Right lung (tissue), 2 donors: ENCODE measurements at regions not wholly inside any gene's neighbourhood (a gene's known extent, or its start where the extent isn't known, plus 50 kb on each side); places are given as distances from the start of the nearest gene placed in this dataset.
A peak's percentile ranks its signal among the peaks of the same experiment; 100 is the strongest.
"Not testable (repeated sequence)": the region's sequence is repeated elsewhere in the genome, so short reads cannot be mapped to it uniquely, and the experiment has no call there.

ENCODE experiments used
- DNase-seq, 2 donors: peaks; one replicate each; pipeline ENCODE4 v3.0.0-alpha.2; 2013

DNA sequence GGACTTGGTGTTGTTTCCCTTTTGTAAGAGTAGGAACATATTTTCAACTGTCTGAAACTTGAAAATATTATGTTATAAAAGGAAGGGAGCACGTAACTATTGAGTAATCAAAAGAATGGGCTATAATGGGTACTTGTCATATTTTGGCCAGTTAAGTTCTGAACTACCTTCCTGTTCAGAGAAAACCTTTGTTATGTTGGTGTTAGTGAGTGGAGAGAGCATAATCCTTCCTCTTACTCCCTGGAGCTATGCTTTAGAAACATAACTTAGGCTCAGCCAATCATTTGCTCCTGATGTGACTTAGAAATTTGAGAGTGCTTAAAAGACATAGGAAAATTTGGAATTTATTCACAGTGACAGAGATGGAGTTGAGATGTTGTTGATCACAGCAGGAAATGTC, 482.5 kb upstream of the SPRY2 start:
- DNase-seq: no peak

DNA sequence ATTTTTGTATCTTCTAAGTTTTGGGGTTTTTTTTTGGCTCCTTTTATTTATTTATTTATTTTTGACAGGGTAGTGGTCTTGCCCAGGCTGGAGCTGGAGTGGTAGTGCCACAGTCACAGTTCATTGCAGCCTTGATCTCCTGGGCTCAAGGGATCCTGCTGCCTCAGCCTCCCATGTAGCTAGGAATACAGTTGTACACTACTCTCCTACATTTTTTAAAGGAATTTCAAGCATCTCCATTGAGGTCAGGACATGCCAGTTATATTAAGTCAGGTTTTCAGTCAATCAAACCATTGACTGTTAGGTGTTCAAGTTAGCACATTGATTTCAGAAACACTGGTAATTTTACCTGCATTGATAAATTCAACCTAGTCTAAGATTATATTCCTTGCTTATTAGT, 480.5 kb upstream of the SPRY2 start:
- no peak for DNase-seq

DNA sequence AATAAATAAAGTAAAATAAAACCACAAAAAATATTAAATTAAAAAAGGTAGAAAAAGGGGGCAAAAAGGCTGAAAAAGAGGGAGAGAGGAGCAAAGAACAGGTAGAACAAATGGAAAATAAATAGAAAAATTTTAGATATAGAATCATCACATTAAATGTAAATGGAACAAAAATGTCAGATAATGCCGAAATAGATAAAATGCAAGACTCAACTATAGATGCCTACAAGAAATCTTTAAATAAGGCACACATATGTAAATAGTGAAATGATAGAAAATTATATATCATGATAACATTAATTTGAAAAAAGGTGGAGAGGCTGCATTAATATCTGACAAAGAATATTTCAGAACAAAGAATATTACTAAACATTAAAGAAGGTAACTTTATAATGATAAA, 477.1 kb upstream of the SPRY2 start:
- DNase-seq: no peak

DNA sequence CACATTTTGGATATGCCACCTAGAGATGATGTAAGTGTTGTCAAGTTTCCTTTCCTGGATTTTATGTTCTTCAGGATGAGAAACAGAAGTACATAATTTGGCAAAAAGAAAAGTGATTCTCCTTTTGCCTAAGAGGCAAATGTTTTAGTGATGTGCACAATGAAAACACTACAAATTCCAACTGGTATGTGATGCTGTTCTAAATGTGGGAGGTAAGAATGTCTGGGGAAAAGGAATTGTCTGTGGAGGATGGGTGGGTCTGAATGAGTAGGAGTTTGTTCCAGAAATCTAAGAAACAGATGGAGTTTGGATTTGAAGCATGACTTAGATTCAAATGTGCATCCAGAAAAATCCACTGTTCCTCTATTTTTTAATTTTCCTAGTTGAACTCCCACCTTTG, 473.6 kb upstream of the SPRY2 start:
- no peak for DNase-seq

DNA sequence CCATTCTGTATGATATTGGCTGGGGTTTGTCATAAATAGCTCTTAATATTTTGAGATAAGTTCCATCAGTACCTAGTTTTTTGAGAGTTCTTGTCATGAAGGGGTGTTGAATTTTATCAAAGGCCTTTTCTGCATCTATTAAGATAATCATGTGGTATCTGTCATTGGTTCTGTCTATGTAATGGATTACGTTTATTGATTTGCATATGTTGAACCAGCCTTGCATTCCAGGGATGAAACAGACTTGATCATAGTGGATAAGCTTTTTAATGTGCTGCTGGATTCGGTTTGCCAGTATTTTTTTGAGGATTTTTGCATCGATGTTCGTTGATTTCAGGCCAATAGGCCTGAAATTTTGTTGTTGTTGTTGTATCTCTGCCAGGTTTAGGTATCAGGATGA, 469.4 kb upstream of the SPRY2 start:
- not testable (repeated sequence) for DNase-seq

DNA sequence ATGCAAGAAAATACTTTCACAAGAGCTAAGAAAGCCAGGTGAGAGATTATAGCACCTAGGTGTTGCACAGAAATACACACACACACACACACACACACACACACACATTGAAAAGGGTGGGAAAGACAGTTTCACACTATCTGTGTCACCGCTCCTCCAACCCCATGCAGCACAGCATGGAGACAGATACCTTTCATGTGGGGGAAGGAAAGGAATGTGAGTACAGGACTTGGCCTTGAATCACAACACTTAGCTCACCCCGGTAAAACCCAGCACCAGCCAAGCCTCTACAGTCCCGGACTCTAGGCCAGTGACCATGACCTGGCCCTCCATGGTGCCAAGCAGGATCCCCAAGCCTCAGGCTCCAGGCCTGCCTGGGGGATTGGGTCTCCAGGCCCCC, 462.0 kb upstream of the SPRY2 start:
- DNase-seq: no peak

DNA sequence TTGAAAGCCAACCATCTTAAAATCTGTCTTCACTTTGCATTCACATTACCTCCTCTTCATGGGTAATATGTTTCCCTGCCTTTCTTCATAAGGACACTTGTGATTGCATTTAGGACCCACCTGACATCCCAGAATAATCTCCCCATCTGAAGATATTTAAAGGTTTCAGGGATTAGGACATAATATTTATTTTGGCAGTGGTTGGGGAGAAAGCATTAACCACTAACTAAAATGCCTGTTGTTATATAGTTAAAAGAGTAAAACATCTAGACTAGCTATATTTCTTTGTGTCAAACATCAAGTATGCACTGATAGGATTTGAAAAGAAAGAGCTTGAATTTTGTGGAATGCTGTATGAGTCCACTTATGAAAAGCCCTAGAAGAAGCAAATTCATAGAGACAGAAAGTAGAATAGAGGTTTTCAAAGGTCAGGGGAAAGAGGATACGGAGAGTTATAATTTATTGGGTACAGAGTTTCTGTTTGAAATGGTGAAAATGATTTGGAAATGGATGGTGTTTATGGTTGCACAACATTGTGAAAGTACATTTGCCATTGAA, 457.7 kb upstream of the SPRY2 start:
- DNase-seq: no peak

DNA sequence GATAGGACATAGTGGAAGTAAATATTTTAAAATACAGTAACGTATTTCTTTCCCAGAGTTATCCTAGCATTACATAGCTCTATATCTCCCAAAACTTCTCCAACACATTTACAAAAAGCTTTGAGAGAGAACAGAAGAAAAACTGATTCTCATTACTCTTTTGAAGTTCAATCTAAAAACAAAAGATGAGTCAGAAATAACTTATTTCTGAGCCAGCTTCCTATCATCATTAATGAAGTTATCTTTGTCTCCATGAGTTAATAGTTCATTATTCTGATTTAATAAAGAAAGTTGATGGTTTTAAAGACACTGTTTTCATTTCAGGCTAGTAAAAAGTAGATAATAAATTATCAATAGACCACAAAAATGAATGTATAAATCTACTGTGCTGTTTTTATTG, 446.7 kb upstream of the SPRY2 start:
- DNase-seq: no peak

DNA sequence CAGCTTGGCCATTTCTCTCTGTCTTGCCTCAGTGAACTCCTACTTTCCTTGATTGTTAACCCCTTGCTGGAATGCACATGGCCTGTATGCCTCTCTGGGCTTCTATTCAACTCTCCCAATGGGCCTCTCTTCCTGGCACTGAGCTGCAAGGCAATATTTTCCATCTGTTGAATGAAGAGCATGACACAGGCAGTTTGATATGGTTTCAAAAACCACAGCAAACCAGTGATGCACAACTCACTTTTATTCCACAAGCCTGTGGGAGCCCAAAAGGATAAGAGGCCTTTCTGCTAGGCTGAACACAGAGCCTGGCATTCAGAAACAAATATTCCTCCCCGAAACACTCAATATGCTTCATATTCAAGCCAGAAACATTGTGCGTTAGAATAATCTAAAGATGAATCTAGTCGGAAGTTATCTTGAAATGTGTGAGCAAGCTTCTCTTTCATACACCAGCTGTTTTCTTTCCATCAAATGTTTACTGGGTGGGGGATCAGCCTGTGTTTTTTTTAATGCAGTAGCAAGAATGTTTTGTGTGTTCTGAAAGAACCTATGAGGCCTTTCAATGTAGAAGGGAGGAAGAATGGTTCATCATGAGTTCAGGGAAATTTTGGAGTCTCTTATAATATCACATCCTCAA, 443.1 kb upstream of the SPRY2 start:
- DNase-seq: peak; percentile 12 to 19

DNA sequence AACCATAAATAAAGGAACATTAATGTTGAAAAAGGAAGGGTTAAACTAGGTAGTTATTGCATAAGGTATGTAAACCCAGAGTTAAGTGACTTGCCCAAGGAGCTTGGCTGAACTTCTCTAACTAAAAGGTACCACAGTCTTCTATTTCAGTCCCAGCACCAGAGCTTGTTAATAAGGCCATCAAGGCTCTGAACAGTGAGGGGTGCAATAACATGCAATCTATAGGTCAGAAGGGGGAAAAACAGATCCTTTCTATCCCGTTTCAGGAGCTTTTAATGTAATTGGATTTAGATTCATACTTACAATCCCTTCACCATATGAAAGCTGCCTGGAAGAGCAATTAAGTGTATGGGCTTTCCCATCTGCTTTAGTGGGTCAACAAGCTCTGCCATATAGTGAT, 441.5 kb upstream of the SPRY2 start:
- no peak for DNase-seq

DNA sequence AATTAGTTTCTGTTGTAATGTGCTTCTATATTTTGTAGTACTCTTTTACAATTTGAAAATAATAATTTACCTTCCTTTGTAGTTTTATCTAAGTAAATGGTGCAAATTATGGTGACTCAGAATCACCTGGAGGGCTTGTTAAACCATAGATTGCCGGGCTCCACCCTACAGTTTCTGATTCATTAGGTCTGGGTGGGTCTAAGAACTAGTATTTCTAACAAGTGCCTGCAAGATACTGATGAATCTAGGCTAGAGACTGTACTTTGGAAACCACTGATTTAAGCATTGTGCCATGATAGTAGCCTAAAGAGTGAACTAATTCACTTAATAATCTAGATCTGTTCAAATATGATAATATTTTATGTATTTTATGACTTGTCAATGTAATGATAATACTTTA, 437.4 kb upstream of the SPRY2 start:
- no peak for DNase-seq

DNA sequence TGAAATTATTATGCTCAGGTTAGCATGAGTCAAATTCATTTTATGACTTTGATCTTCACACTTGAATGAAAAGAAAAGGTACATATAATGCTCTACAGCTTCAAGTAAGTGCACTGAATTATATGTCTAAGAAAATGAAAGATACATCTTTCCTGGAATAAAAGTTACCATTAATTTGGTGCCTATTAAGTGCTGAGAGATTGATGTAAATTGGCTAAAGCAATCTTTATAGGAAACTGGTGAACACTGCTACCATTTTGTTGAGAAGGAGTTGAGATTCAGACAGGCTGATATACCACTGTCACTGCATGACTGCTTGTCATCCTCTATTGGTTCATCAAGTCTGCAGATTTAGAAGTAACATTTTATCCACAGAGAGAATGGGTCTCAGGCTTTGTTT, 416.8 kb upstream of the SPRY2 start:
- DNase-seq: no peak

DNA sequence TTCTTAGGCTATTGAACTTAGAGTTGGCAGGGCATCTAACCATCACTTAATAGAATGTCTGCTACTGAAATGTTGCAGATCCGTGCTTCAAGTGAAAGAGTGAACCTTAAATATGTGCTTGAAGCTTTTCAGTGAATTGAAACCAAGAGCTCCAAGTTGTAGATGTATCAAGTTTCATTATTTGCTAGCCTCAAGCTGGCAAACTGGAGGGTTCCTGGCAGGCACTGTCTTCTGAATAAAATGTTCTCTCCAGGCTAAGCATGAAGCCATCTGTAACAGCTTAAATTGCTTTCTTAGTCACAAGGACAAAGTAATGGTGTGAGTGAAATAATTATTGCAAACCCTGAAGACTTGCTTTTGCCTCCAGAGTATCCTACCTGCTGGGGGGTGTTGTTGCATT, 415.0 kb upstream of the SPRY2 start:
- peak; percentile 9 to 15 for DNase-seq

DNA sequence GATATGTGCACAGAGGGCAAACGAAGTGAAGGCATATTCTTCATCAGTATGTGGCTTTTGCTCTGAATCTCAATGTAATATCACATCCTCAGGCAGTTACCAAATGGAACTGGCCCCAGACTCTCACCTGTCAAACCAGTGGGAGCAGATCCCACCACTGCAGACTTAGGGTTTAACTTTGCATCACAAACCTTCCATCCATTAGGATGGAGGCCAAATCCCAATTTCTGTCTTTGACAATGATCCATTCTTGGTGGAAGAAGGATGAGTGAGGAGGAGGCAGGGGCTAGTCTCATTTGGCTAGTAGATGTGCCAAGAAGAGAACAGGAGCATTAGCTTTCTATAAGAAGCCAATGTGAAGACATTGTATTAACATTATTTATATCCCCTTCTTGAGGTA, 413.5 kb upstream of the SPRY2 start:
- DNase-seq: no peak

DNA sequence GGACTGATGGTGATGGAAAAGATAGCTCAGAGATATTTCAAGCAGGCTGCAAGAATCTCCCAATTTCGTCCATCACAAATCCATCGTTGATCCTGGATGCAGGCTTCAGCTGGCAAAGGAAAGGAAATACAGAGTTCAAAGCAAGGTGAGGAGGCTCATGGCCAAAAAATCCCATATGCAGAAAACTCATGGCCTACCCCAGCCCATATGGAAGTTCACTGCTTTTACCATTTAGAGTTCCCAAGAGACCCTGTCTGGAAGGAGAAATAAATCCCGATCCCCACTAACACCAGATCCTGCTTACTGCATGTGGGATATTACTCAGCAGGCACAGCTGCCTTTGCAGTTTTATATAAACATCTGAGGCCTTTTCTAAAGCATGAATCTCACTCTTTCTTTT, 412.9 kb upstream of the SPRY2 start:
- DNase-seq: no peak

DNA sequence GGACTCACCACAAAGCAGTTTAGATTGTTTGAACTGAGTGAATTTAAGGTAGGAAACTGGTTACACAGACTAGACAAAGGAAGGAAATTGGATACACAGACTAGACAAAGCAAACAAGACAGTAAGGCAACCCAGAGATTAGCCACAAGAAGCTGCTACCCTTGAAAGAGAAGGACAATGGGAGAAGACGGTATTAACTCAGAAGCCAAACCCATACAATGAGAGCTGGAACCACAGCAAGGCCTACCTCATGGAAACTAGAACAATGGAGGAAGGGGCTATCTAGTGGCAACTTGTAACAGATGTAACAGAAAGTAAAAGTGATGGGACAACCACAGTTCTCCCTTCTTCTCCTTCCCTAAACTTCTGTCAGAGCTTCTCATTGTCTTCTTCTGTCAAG, 410.9 kb upstream of the SPRY2 start:
- DNase-seq: no peak

DNA sequence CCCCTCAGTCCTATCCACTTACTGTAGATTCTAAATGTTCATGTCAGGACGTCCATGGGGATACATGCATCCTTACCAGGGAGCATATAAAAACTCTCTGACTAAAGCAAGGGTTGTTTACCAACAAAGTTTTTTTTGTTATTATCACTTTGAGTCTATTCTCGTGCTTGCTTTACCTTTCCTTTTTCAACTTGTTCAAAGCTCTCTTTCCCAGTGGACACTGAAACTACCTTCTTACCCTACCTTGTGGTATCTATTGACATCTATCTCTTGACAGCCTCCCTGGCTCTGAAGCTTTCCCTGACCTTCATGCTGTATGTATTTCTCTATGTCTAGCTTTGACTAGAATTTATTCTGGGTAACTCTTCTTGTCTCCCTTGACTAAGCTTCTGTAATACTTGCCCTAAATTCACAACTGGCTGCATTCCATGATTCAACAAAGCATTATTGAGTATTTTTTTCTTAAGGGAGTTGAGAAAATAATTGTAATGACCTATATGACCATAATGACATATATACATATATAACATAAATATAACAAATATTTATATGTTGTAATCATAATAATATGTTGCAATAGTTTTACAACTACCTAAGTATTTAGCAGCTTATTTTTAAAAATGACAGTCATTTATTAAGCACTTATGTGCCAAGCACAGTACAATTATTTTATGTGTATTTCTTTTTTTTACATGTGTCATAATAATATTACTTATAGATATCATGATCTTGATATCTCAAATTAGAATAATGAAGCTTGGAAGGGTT, 403.4 kb upstream of the SPRY2 start:
- no peak for DNase-seq

DNA sequence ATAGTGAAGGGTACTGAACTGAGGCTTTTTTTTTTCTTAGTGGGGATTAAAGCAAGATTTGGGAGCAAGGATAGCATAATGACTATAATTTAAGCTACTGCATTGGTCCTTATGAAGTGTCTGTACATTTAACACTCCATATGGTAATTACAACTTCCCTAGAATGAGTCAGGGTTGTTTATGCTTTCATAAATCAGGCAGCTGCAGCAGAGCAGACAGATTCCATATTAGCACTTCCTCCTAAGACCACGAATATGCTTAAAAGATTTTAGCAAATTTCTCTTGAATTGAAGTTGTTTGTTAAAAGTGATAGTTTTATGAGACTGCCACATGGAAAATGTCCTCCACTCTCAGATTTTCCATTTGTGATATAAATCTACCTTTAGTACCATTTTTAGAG, 401.1 kb upstream of the SPRY2 start:
- DNase-seq: no peak

DNA sequence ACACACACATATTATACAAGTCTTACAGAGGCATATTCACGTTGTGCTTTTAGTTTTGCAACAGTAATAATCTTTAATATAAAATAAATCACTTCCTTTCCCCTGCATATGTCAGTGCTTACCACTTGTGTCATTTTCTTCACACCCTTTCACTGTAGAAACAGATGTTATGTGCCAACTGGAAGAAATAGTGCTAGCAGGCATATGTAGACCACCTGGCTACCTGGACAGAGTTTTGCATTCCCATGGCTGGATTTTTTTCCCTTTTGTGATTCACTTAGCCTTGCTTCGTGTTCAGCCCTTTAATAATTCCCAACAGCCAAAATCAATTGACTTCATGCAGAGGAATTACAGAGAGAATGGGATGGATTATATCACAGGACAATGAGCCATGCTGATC, 399.1 kb upstream of the SPRY2 start:
- no peak for DNase-seq

DNA sequence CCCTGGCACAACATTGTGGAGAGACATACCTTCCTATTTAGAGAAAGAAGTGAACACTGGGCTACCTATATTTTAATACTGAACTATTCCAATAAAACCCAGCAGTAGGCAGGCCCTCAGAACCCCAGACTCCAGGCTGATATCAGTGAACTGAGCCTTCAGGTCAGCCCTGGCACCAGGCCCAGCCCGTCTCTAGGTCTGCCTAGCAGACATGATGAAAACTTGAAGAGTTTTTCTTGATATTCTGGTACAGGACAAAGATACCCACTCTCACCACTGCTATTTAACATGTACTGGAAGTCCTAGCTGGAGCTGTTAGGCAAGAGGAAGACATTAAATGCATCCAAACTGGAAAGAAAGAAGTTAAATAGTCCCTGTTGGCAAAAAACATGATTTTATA, 396.6 kb upstream of the SPRY2 start:
- DNase-seq: no peak

DNA sequence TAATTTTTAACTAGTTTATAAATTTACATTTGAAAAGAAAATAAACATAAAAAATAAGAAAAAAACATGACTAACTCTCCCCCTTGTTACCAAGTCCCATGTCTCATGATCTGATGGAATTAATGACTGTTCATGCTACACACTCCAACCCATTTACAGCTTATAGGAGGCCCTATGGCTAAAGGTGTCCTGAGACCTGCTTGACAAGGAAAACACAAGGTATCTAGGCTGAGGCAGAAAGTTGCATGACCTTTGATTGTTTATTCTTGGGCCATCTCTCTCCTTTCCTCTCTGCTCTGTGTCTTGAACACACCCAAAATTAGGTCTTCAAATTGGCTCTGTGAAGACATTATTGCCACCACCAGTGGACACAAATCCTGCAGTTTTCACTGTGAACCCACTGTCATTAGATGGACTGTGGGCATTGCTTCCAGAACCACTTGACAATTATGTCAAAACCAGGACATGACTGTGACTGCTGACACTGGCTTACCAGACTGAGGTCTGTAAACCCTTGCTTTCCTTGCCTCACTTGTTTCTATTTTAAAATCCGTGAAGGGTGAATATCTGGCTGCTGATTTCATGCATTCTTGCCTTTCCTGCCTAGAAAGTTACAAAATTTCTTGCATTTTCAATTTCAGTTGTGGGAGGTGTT, 386.5 kb upstream of the SPRY2 start:
- no peak for DNase-seq

DNA sequence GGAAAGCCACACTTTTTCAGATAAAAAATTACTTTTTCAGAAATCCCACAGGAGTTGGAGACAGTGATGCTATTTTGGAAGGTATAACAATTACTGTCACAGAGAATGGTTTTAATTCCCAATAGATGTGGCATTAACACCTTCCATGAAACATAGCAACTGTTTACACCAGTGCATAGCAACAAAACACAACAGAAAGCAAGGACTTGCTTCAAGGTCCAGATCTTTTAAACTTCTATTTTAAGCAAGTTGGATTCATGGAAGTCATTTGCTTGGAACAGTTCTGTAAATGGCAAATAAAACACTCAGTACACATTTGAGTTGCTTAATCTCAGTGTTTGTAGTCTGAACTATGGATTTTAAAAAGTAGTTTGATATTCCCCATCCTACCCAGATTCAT, 385.9 kb upstream of the SPRY2 start:
- no peak for DNase-seq

DNA sequence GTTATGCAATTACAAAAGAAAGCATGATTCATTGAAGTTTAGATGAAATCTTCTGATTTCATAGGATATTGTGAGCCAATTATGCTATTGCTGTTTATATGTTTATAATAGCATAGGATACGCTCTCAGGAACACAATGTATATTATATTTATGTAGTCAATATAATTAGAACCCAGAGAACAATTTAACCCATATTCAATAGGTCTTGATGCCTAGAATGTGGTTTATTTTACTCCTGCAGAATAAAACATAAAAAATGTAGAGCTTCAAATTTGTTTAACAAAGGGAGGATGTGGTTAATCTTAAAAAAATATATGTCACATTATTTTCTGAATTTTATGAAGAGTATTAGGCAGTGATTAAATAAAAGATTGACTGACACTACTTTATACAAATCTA, 380.8 kb upstream of the SPRY2 start:
- no peak for DNase-seq
